Testis (tissue), 2 donors: ENCODE measurements at regions not wholly inside any gene's neighbourhood (a gene's known extent, or its start where the extent isn't known, plus 50 kb on each side); places are given as distances from the start of the nearest gene placed in this dataset.

ENCODE experiments used
- POLR2A ChIP-seq: fragments of 450-650 bp; IDR thresholded peaks from one replicate; pipeline ENCODE4 v1.6.1; 2017; ENCODE audit warnings: antibody characterized with exemption, mild to moderate bottlenecking, moderate library complexity
- TF ChIP-seq, protein P1 (sequence below), 3 experiments: fragments of 450-650 bp in 2 of 3; fragments of 200-600 bp in 1 of 3; sonication (generic) in 1 of 3; IDR thresholded peaks; one replicate each; pipeline ENCODE4 v1.5.1; 2016 to 2019; ENCODE audit warnings: antibody characterized with exemption in 3 of 3, mild to moderate bottlenecking in 2 of 3, moderate library complexity in 1 of 3

DNA sequence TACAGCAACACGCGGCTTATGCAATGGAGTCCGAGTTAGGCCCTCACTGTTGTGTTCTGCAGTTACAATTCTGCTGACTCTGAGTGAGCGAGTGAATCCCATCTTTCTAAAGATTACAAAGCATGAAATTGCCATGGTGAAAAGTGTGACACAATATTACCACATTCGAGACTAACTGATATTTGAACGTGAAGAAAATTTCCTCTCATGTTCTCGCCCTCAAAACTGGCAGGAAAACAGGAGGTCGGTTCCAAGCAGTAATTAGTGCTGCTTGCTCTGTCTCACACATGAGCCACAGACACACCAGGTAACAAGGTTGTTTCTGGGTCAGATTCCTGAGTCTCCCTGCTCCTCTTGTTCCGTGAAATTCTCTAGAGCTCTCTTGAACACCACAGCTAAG lies 93.7 kb upstream of the RIOK3 start:
- TF ChIP-seq, protein P1, sequence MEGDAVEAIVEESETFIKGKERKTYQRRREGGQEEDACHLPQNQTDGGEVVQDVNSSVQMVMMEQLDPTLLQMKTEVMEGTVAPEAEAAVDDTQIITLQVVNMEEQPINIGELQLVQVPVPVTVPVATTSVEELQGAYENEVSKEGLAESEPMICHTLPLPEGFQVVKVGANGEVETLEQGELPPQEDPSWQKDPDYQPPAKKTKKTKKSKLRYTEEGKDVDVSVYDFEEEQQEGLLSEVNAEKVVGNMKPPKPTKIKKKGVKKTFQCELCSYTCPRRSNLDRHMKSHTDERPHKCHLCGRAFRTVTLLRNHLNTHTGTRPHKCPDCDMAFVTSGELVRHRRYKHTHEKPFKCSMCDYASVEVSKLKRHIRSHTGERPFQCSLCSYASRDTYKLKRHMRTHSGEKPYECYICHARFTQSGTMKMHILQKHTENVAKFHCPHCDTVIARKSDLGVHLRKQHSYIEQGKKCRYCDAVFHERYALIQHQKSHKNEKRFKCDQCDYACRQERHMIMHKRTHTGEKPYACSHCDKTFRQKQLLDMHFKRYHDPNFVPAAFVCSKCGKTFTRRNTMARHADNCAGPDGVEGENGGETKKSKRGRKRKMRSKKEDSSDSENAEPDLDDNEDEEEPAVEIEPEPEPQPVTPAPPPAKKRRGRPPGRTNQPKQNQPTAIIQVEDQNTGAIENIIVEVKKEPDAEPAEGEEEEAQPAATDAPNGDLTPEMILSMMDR (IDR thresholded peaks at IDR 0.05) = no peak
- TF ChIP-seq POLR2A = no peak
